ENCODE measurements at regions not wholly inside any gene's neighbourhood (a gene's known extent, or its start where the extent isn't known, plus 50 kb on each side); places are given as distances from the start of the nearest gene placed in this dataset.

DNA sequence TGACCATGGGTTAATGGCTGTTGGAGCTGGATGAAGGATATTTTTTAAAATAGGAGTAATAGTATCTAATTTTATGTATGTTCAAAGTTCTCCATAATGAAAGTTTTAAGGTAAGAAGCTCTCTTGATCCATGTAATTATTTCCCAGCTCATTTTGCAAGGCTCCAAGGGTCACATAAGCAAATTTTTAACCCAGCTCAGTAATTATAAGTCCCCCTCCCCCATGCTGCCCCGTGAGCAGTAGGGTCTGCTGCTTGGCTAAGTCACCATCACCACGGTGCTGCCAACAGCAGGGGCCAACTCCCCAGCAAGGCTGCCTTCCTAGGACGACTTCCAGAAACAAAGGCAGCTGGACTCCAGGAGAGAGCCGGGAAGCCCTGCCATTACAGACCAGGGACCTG is 340.0 kb downstream of the FBXW7 start:
- no peaks in the 10 kb centered on the region for H3K4me1 Mint-ChIP-seq (ENCODE audit: unreplicated experiment)
- H3K27ac Mint-ChIP-seq = no peak overlapping the region
- H3K9me3 Mint-ChIP-seq = no peaks in the 10 kb centered on the region
- H3K4me3 Mint-ChIP-seq = no peak overlapping the region
- DNase-seq (ENCODE audit: extremely low spot score, unreplicated experiment) = no peak
- no peak for TF ChIP-seq CTCF (conservative IDR thresholded peaks at IDR 0.05)
- no peaks in the 10 kb centered on the region for H3K27me3 Mint-ChIP-seq
- no peaks in the 10 kb centered on the region for H3K36me3 Mint-ChIP-seq

GRCh38 chr4:152193059-152193458 is 342.8 kb downstream of the FBXW7 start:
- H3K36me3 Mint-ChIP-seq = no peaks in the 10 kb centered on the region
- H3K27me3 Mint-ChIP-seq = no peaks in the 10 kb centered on the region
- no peak for DNase-seq (ENCODE audit: extremely low spot score, unreplicated experiment)
- H3K9me3 Mint-ChIP-seq = no peaks in the 10 kb centered on the region
- H3K4me3 Mint-ChIP-seq = no peak overlapping the region
- TF ChIP-seq CTCF (conservative IDR thresholded peaks at IDR 0.05) = no peak
- H3K27ac Mint-ChIP-seq = no peak overlapping the region
- H3K4me1 Mint-ChIP-seq (ENCODE audit: unreplicated experiment) = no peaks in the 10 kb centered on the region

DNA sequence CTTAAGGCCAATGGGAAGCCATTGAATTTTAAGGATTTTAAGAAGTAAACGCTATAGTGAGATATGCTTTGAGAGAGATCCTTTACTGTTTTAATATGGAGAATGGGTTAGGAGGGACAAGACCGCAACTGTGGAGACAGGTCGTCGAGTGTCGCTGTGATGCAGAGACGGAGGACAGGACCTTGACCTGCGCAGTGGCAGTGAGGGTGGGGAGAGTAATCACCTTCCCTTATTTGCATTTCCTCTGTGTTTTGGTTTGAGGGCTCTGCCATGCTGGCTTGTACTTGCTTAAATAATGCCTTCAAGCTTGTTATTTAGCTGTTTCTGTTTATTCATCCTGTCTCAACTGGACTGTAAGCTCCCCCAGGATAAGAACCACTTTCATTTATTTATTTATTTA is 345.0 kb downstream of the FBXW7 start:
- Mint-ChIP-seq H3K4me3 (no peak overlapping the region), H3K4me1 (ENCODE audit: unreplicated experiment) (no peaks in the 10 kb centered on the region), H3K9me3 (no peaks in the 10 kb centered on the region), H3K27ac (no peak overlapping the region), H3K27me3 (peaks cover 10% of the 10 kb centered on the region), H3K36me3 (no peaks in the 10 kb centered on the region)
- DNase-seq (ENCODE audit: extremely low spot score, unreplicated experiment) = no peak
- TF ChIP-seq CTCF (conservative IDR thresholded peaks at IDR 0.05) = no peak

GRCh38 chr4:152189451-152190179 is 346.3 kb downstream of the FBXW7 start:
- no peak for TF ChIP-seq CTCF (conservative IDR thresholded peaks at IDR 0.05)
- Mint-ChIP-seq H3K4me3 (no peak overlapping the region), H3K27me3 (peaks cover 11% of the 10 kb centered on the region), H3K9me3 (no peaks in the 10 kb centered on the region), H3K4me1 (ENCODE audit: unreplicated experiment) (no peaks in the 10 kb centered on the region), H3K27ac (no peak overlapping the region), H3K36me3 (no peaks in the 10 kb centered on the region)
- no peak for DNase-seq (ENCODE audit: extremely low spot score, unreplicated experiment)

DNA sequence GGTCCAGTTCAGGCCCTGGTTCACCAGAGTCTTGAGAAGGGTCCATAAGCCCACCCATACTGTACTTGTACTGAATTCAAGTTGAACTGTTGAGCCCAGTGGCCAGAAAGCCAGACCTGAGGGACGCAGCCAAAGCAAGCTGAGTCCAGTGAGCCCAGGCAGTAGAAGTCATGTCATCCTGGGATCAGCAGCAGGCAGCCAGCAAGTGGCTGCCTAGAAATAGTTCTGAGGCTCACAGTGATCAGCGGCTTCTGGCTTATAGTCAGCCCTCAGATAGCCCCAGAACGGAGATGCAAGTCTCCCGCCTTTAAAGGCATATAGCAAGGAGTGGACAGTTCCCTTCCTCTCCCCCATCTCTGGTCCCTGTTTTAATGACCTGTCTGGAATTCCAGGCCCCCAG is 347.1 kb downstream of the FBXW7 start:
- Mint-ChIP-seq H3K4me3 (no peak overlapping the region), H3K4me1 (ENCODE audit: unreplicated experiment) (no peaks in the 10 kb centered on the region), H3K9me3 (no peaks in the 10 kb centered on the region), H3K27ac (no peak overlapping the region), H3K36me3 (no peaks in the 10 kb centered on the region), H3K27me3 (peaks cover 11% of the 10 kb centered on the region)
- DNase-seq (ENCODE audit: extremely low spot score, unreplicated experiment) = no peak
- no peak for TF ChIP-seq CTCF (conservative IDR thresholded peaks at IDR 0.05)
